BLaER1 (cell line): ENCODE measurements at regions not wholly inside any gene's neighbourhood (a gene's known extent, or its start where the extent isn't known, plus 50 kb on each side); places are given as distances from the start of the nearest gene placed in this dataset.

Experiments used
- H3K27ac ChIP-seq: shearing (Covaris generic); formaldehyde crosslinking; 2 replicates; pipeline ENCODE4 v1.8.1; 2022
- H3K27me3 ChIP-seq: shearing (Covaris generic); formaldehyde crosslinking; 2 replicates; pipeline ENCODE4 v1.8.1; 2022
- H3K36me3 ChIP-seq: shearing (Covaris generic); formaldehyde crosslinking; 2 replicates; pipeline ENCODE4 v1.8.1; 2022
- H3K4me1 ChIP-seq: shearing (Covaris generic); formaldehyde crosslinking; 2 replicates; pipeline ENCODE4 v1.8.1; 2022
- H3K4me2 ChIP-seq: shearing (Covaris generic); formaldehyde crosslinking; 2 replicates; pipeline ENCODE4 v1.8.1; 2022
- H3K4me3 ChIP-seq: shearing (Covaris generic); formaldehyde crosslinking; 2 replicates; pipeline ENCODE4 v1.8.1; 2022
- H3K9ac ChIP-seq: shearing (Covaris generic); formaldehyde crosslinking; 2 replicates; pipeline ENCODE4 v1.8.1; 2022
- H3K9me3 ChIP-seq: shearing (Covaris generic); formaldehyde crosslinking; 2 replicates; pipeline ENCODE4 v1.8.1; 2022
- H4K20me1 ChIP-seq: shearing (Covaris generic); formaldehyde crosslinking; 2 replicates; pipeline ENCODE4 v1.8.1; 2022
- Cebpa-rat ChIP-seq: shearing (Covaris generic); IDR thresholded peaks from 2 replicates; pipeline ENCODE4 v1.8.1; 2022

- Histone ChIP-seq H3K9me3 (peaks cover 6% of the 10 kb centered on the region; the same call in 1 of the 2 replicates), H3K27me3 (no peaks in the 10 kb centered on the region), H3K4me1 (no peaks in the 10 kb centered on the region), H3K4me3 (no peak overlapping the region), H3K4me2 (no peak overlapping the region), H3K36me3 (no peaks in the 10 kb centered on the region), H4K20me1 (no peaks in the 10 kb centered on the region), H3K27ac (no peak overlapping the region), H3K9ac (no peak overlapping the region)
- no peak for TF ChIP-seq Cebpa-rat
Measured at GRCh38 chr6:23368557-23368956, 757.5 kb upstream of the NRSN1 start.

- H3K36me3 ChIP-seq = no peaks in the 10 kb centered on the region
- no peaks in the 10 kb centered on the region for H3K9me3 ChIP-seq
- no peak overlapping the region for H3K27ac ChIP-seq
- H3K9ac ChIP-seq = no peak overlapping the region
- no peaks in the 10 kb centered on the region for H3K27me3 ChIP-seq
- H4K20me1 ChIP-seq = no peaks in the 10 kb centered on the region
- no peak overlapping the region for H3K4me3 ChIP-seq
- no peaks in the 10 kb centered on the region for H3K4me1 ChIP-seq
- H3K4me2 ChIP-seq = no peak overlapping the region
- TF ChIP-seq Cebpa-rat = no peak
Measured at GRCh38 chr6:23370051-23370450, 756.0 kb upstream of the NRSN1 start.

GRCh38 chr6:23371132-23371915, 754.7 kb upstream of the NRSN1 start:
- Histone ChIP-seq H4K20me1 (no peaks in the 10 kb centered on the region), H3K27me3 (no peaks in the 10 kb centered on the region), H3K9ac (no peak overlapping the region), H3K36me3 (no peaks in the 10 kb centered on the region), H3K4me3 (no peak overlapping the region), H3K4me2 (no peak overlapping the region), H3K9me3 (no peaks in the 10 kb centered on the region), H3K4me1 (no peaks in the 10 kb centered on the region), H3K27ac (no peak overlapping the region)
- TF ChIP-seq Cebpa-rat = no peak

GRCh38 chr6:23377830-23378229, 748.2 kb upstream of the NRSN1 start:
- H3K36me3 ChIP-seq = no peaks in the 10 kb centered on the region
- H3K4me3 ChIP-seq = no peak overlapping the region
- H3K27ac ChIP-seq = no peak overlapping the region
- H3K27me3 ChIP-seq = no peaks in the 10 kb centered on the region
- H3K4me1 ChIP-seq = no peaks in the 10 kb centered on the region
- H3K9me3 ChIP-seq = no peaks in the 10 kb centered on the region
- no peak overlapping the region for H3K4me2 ChIP-seq
- H3K9ac ChIP-seq = no peak overlapping the region
- no peak for TF ChIP-seq Cebpa-rat
- no peaks in the 10 kb centered on the region for H4K20me1 ChIP-seq

DNA sequence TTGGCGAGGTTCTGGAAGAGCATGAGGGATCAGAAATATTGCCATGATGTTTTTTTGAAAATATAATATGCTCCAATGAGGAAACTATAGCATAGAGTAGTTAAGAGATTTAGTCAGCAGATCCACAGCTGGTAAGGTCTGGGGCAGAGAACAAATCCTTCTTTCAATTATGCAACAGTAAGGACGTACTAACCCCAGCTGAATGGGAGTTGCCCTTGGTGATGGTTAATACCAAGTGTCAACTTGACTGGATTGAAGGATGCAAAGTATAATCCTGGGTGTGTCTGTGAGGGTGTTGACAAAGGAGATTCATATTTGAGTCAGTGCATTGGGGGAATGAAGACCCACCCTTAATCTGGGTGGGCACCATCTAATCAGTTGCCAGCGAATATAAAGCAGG, 745.5 kb upstream of the NRSN1 start:
- no peaks in the 10 kb centered on the region for H4K20me1 ChIP-seq
- TF ChIP-seq Cebpa-rat = no peak
- H3K27ac ChIP-seq = no peak overlapping the region
- no peak overlapping the region for H3K9ac ChIP-seq
- H3K4me1 ChIP-seq = no peaks in the 10 kb centered on the region
- H3K27me3 ChIP-seq = no peaks in the 10 kb centered on the region
- no peaks in the 10 kb centered on the region for H3K36me3 ChIP-seq
- H3K4me3 ChIP-seq = no peak overlapping the region
- H3K4me2 ChIP-seq = no peak overlapping the region
- H3K9me3 ChIP-seq = no peaks in the 10 kb centered on the region

DNA sequence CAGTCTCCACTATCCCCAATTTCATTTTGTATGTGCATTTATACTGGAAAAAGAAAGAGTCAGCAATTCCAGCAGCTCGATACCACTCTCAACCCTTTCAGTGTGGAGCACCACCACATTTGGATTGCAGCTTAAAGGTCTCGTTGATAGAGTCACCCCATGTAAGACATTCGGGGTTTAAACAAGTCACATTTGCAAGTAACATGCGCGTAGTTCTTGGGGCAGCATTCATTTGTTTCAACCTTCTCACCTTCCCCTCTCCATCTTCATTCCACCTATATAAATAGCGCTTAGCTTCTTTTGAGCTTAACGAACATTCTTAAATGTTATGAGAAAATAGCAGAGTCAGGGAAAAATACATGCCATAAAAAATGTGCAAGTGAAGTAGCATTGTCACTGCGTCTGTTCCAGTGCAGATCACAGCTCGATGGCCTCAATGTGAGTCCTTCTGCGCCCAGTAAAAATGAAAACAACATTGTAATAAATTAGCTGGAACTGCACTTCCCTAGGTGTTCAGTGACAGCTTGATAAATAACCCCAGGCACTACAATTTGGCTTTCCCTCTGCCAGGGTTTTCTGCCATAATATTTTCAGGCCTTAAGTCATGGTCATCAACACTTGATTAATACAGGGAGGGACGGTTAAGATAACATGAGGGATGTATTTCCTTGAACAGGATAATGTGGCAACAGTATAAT, 737.8 kb upstream of the NRSN1 start:
- Histone ChIP-seq H3K9me3 (no peaks in the 10 kb centered on the region), H3K27me3 (no peaks in the 10 kb centered on the region), H4K20me1 (no peaks in the 10 kb centered on the region), H3K4me2 (no peak overlapping the region), H3K36me3 (no peaks in the 10 kb centered on the region), H3K4me1 (no peaks in the 10 kb centered on the region), H3K27ac (no peak overlapping the region), H3K4me3 (no peak overlapping the region), H3K9ac (no peak overlapping the region)
- no peak for TF ChIP-seq Cebpa-rat

DNA sequence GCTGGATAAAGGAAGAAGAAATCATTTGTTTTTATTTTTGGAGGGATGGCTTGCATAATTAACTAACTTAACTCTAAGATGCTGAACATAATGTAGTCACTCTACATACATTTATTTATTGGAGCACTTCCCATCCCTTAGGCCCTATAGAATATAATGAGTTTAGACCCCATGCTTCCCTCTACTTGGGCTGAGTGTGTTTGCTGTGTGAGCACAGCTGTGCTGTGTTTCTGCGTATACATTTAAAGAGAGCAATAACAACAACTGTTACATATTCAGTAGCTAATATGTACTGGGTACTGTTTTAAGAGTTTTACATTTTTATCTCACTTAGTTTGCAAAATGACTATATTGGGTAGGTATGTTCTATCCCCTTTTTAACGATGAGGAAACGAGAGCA, 736.6 kb upstream of the NRSN1 start:
- no peak for TF ChIP-seq Cebpa-rat
- Histone ChIP-seq H3K27me3 (no peaks in the 10 kb centered on the region), H3K4me1 (no peaks in the 10 kb centered on the region), H3K4me3 (no peak overlapping the region), H3K9ac (no peak overlapping the region), H3K36me3 (no peaks in the 10 kb centered on the region), H3K9me3 (no peaks in the 10 kb centered on the region), H3K27ac (no peak overlapping the region), H3K4me2 (no peak overlapping the region), H4K20me1 (no peaks in the 10 kb centered on the region)

- Histone ChIP-seq H3K27me3 (no peaks in the 10 kb centered on the region), H3K36me3 (no peaks in the 10 kb centered on the region), H3K4me1 (no peaks in the 10 kb centered on the region), H3K9ac (no peak overlapping the region), H3K4me3 (no peak overlapping the region), H3K27ac (no peak overlapping the region), H3K9me3 (no peaks in the 10 kb centered on the region), H4K20me1 (no peaks in the 10 kb centered on the region), H3K4me2 (no peak overlapping the region)
- TF ChIP-seq Cebpa-rat = no peak
Measured at GRCh38 chr6:23390221-23390620, 735.8 kb upstream of the NRSN1 start.

DNA sequence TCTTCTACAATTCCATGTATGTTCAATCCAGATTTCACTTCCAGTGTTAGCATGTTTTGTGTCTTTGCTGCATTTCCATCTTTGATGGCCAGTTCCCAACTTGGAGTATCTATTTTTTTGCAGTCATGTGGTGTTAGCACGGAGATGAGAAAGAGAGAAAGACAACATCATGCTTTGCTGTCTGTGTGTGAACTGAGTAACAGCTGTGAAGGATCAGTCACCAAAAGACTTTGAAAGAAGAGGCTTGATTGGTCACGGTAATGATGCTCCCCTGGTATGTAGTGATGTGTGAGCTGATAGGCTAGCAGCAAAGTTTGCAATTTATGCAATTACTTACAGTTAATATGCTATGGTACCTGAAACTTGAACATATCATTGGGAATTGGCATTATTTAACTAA, 731.3 kb upstream of the NRSN1 start:
- TF ChIP-seq Cebpa-rat = no peak
- H4K20me1 ChIP-seq = no peaks in the 10 kb centered on the region
- no peak overlapping the region for H3K4me2 ChIP-seq
- no peaks in the 10 kb centered on the region for H3K36me3 ChIP-seq
- H3K4me3 ChIP-seq = no peak overlapping the region
- H3K27ac ChIP-seq = no peak overlapping the region
- H3K27me3 ChIP-seq = no peaks in the 10 kb centered on the region
- no peaks in the 10 kb centered on the region for H3K4me1 ChIP-seq
- no peaks in the 10 kb centered on the region for H3K9me3 ChIP-seq
- H3K9ac ChIP-seq = no peak overlapping the region

DNA sequence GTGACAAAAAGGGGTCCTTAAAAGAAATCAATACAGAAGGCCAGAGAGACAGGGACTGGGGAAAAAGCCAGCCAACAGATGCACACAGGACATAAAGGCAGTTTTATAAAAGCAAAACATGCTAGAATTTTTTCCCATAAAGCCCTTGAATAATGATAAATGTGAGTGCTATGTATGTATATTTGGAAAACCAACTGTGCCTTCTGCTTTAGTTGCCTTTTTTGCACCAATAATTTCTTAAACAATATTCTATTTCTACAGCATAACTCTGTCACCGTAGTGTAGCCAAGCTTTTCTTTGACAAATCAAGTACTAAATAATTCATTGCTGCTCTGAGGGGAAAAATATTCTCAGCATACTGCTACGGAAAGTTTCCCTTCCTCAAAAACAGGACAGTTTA, 730.6 kb upstream of the NRSN1 start:
- Histone ChIP-seq H4K20me1 (no peaks in the 10 kb centered on the region), H3K4me1 (no peaks in the 10 kb centered on the region), H3K9ac (no peak overlapping the region), H3K27me3 (no peaks in the 10 kb centered on the region), H3K4me3 (no peak overlapping the region), H3K4me2 (no peak overlapping the region), H3K27ac (no peak overlapping the region), H3K9me3 (no peaks in the 10 kb centered on the region), H3K36me3 (no peaks in the 10 kb centered on the region)
- no peak for TF ChIP-seq Cebpa-rat
